HEK293 (cell line): ENCODE measurements at regions not wholly inside any gene's neighbourhood (a gene's known extent, or its start where the extent isn't known, plus 50 kb on each side); places are given as distances from the start of the nearest gene placed in this dataset.
A peak's percentile ranks its signal among the peaks of the same experiment; 100 is the strongest.

ENCODE experiments used
- CTCF ChIA-PET: fragments of 350-600 bp; formaldehyde crosslinking; extraction: SDS; loops from one replicate; lab custom pipeline; 2021; ENCODE audit warnings: antibody characterized with exemption; lab: Yijun Ruan, JAX
- POLR2A ChIA-PET: fragments of 300-600 bp; formaldehyde crosslinking; extraction: SDS; loops from one replicate; lab custom pipeline; 2020; ENCODE audit warnings: antibody characterized with exemption, inconsistent platforms; lab: Yijun Ruan, JAX
- H3K27ac ChIP-seq: fragments of 200-500 bp; sonication (Bioruptor generic); 2 replicates; pipeline ENCODE4 v1.5.1; 2014; ENCODE audit warnings: low read depth, low read length, control low read depth, inconsistent platforms; ENCODE audit errors: extremely low read depth
- H3K36me3 ChIP-seq, 2 experiments: fragments of 200-500 bp in 1 of 2; sonication (Bioruptor generic) in 1 of 2; 1 replicate in 1 of 2; 2 replicates in 1 of 2; pipeline ENCODE4 v1.5.1; 2014 to 2017; ENCODE audit warnings: inconsistent platforms in 2 of 2, low read length in 2 of 2; ENCODE audit not compliant: control insufficient read depth in 2 of 2, insufficient read depth in 1 of 2
- H3K4me1 ChIP-seq: fragments of 200-500 bp; sonication (Bioruptor generic); 2 replicates; pipeline ENCODE4 v1.5.1; 2014; ENCODE audit warnings: mild to moderate bottlenecking, low read length, inconsistent platforms; ENCODE audit not compliant: control insufficient read depth, insufficient read depth
- H3K4me3 ChIP-seq: 2 replicates; pipeline ENCODE4 v1.5.1; 2011; ENCODE audit warnings: low read depth, mild to moderate bottlenecking, control low read depth, low read length, moderate library complexity
- H3K9me3 ChIP-seq: fragments of 200-500 bp; sonication (Bioruptor generic); 2 replicates; pipeline ENCODE4 v1.5.1; 2014; ENCODE audit warnings: low read depth, low read length, inconsistent platforms; ENCODE audit not compliant: control insufficient read depth, insufficient read depth
- GLI2 ChIP-seq: fragments of 450-650 bp; formaldehyde crosslinking; IDR thresholded peaks from 2 replicates; pipeline ENCODE4; 2017; ENCODE audit warnings: missing biosample characterization, missing genetic modification characterization, low read depth, borderline replicate concordance
- HIC1 ChIP-seq: fragments of 450-650 bp; formaldehyde crosslinking; IDR thresholded peaks from 2 replicates; pipeline ENCODE4 v1.5.1; 2016; ENCODE audit warnings: missing biosample characterization, missing genetic modification characterization
- PRDM1 ChIP-seq: fragments of 450-650 bp; formaldehyde crosslinking; IDR thresholded peaks from 2 replicates; pipeline ENCODE4; 2016; ENCODE audit warnings: missing biosample characterization, missing genetic modification characterization
- SETDB1 ChIP-seq: IDR thresholded peaks from one replicate; pipeline ENCODE4 v1.6.1; 2017; ENCODE audit warnings: mild to moderate bottlenecking, low read length, moderate library complexity, mixed read lengths; ENCODE audit not compliant: insufficient read length
- SP7 ChIP-seq: fragments of 450-650 bp; formaldehyde crosslinking; IDR thresholded peaks from 2 replicates; pipeline ENCODE4 v1.5.1; 2016; ENCODE audit warnings: missing biosample characterization, missing genetic modification characterization
- WT1 ChIP-seq: fragments of 450-650 bp; formaldehyde crosslinking; IDR thresholded peaks from 2 replicates; pipeline ENCODE4 v1.5.1; 2016; ENCODE audit warnings: missing biosample characterization, missing genetic modification characterization
- ZBTB1 ChIP-seq: fragments of 450-650 bp; formaldehyde crosslinking; IDR thresholded peaks from 2 replicates; pipeline ENCODE4 v1.5.1; 2016; ENCODE audit warnings: missing biosample characterization, missing genetic modification characterization
- ZNF324 ChIP-seq: fragments of 450-650 bp; formaldehyde crosslinking; IDR thresholded peaks from 2 replicates; pipeline ENCODE4 v1.5.1; 2016; ENCODE audit warnings: missing biosample characterization, missing genetic modification characterization
- ZNF473 ChIP-seq: fragments of 450-650 bp; formaldehyde crosslinking; IDR thresholded peaks from 2 replicates; pipeline ENCODE4 v1.5.1; 2017; ENCODE audit warnings: missing biosample characterization, missing genetic modification characterization
- ZNF548 ChIP-seq: fragments of 450-650 bp; formaldehyde crosslinking; IDR thresholded peaks from 2 replicates; pipeline ENCODE4 v1.5.1; 2016; ENCODE audit warnings: missing biosample characterization, missing genetic modification characterization
- ZNF768 ChIP-seq: fragments of 450-650 bp; formaldehyde crosslinking; IDR thresholded peaks from 2 replicates; pipeline ENCODE4 v1.5.1; 2018; ENCODE audit warnings: missing biosample characterization, mild to moderate bottlenecking, missing genetic modification characterization
- ZSCAN16 ChIP-seq: fragments of 450-650 bp; formaldehyde crosslinking; IDR thresholded peaks from 2 replicates; pipeline ENCODE4 v1.5.1; 2016; ENCODE audit warnings: missing biosample characterization, missing genetic modification characterization
- TF ChIP-seq, protein P1 (sequence below): fragments of 450-650 bp; formaldehyde crosslinking; IDR thresholded peaks from 2 replicates; pipeline ENCODE4 v1.5.1; 2016; ENCODE audit warnings: missing biosample characterization, missing genetic modification characterization, borderline replicate concordance
- TF ChIP-seq, protein P2 (sequence below): fragments of 450-650 bp; formaldehyde crosslinking; IDR thresholded peaks from 2 replicates; pipeline ENCODE4 v1.5.1; 2016; ENCODE audit warnings: missing biosample characterization, missing genetic modification characterization

DNA sequence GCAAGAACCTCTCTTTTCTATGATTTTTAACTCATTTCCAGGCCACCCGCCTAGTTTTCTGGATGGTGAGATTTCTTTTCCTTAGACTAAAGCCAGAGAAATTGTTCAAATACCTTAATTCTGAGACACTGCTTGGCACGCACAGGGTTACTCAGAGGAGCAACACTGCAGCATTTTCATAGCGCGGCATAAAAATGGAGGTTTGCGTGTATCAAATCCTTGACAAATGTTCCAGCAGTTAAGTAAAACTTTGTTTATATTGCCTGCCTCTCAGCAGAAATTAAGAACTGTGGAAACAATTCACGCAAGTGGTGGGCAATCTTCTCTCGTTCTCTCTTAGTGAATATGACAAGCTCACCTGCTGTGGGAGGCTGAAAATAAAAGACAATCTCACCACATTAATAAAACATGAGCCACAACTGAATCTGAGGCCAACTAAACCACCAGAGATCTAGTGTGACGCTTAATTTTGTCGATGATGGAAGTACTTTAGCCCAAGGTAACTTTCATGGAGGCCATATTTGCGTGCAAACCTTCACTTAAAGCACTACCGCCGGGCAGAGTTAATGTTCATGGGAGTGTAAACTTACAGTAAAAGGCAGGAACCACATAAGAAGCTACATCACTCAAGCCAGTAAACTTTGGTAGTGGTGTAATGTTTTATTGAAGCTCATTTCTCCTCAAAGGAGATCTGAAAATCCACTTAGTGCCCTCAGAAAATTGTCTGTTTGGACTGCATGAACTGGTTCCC is 894.8 kb upstream of the EPHA5 start (continued):
- TF ChIP-seq, protein P1, sequence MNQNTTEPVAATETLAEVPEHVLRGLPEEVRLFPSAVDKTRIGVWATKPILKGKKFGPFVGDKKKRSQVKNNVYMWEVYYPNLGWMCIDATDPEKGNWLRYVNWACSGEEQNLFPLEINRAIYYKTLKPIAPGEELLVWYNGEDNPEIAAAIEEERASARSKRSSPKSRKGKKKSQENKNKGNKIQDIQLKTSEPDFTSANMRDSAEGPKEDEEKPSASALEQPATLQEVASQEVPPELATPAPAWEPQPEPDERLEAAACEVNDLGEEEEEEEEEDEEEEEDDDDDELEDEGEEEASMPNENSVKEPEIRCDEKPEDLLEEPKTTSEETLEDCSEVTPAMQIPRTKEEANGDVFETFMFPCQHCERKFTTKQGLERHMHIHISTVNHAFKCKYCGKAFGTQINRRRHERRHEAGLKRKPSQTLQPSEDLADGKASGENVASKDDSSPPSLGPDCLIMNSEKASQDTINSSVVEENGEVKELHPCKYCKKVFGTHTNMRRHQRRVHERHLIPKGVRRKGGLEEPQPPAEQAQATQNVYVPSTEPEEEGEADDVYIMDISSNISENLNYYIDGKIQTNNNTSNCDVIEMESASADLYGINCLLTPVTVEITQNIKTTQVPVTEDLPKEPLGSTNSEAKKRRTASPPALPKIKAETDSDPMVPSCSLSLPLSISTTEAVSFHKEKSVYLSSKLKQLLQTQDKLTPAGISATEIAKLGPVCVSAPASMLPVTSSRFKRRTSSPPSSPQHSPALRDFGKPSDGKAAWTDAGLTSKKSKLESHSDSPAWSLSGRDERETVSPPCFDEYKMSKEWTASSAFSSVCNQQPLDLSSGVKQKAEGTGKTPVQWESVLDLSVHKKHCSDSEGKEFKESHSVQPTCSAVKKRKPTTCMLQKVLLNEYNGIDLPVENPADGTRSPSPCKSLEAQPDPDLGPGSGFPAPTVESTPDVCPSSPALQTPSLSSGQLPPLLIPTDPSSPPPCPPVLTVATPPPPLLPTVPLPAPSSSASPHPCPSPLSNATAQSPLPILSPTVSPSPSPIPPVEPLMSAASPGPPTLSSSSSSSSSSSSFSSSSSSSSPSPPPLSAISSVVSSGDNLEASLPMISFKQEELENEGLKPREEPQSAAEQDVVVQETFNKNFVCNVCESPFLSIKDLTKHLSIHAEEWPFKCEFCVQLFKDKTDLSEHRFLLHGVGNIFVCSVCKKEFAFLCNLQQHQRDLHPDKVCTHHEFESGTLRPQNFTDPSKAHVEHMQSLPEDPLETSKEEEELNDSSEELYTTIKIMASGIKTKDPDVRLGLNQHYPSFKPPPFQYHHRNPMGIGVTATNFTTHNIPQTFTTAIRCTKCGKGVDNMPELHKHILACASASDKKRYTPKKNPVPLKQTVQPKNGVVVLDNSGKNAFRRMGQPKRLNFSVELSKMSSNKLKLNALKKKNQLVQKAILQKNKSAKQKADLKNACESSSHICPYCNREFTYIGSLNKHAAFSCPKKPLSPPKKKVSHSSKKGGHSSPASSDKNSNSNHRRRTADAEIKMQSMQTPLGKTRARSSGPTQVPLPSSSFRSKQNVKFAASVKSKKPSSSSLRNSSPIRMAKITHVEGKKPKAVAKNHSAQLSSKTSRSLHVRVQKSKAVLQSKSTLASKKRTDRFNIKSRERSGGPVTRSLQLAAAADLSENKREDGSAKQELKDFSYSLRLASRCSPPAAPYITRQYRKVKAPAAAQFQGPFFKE: no peak
- TF ChIP-seq SETDB1: no peak
- 0 out of 2 replicates have a peak, but pooled peaks have one; percentile 45 for TF ChIP-seq GLI2 (tag by site-specific recombination)
- 0 out of 2 replicates have a peak, but pooled peaks have one; percentile 5 for TF ChIP-seq PRDM1
- no peak for TF ChIP-seq ZSCAN16
- no peak for TF ChIP-seq ZNF473 (tag by site-specific recombination)
- TF ChIP-seq SP7: peak; percentile 97
- no peak for TF ChIP-seq ZNF768 (tag by site-specific recombination)
- peak; percentile 55; the same call in 1 of the 2 replicates for TF ChIP-seq HIC1 (tag by site-specific recombination)
- TF ChIP-seq ZNF324 (tag by site-specific recombination): no peak
- TF ChIP-seq WT1 (tag by site-specific recombination): peak; percentile 98
- no peak for TF ChIP-seq ZBTB1 (tag by site-specific recombination)
- TF ChIP-seq ZNF548 (tag by site-specific recombination): no peak

- Histone ChIP-seq H3K4me1 (no peaks in the 10 kb centered on the region), H3K9me3 (no peaks in the 10 kb centered on the region), H3K36me3 (no peaks in the 10 kb centered on the region), H3K27ac (no peak overlapping the region), H3K4me3 (no peak overlapping the region)
- ChIA-PET POLR2A (no interaction called here), CTCF (no interaction called here)
- TF ChIP-seq, protein P2, sequence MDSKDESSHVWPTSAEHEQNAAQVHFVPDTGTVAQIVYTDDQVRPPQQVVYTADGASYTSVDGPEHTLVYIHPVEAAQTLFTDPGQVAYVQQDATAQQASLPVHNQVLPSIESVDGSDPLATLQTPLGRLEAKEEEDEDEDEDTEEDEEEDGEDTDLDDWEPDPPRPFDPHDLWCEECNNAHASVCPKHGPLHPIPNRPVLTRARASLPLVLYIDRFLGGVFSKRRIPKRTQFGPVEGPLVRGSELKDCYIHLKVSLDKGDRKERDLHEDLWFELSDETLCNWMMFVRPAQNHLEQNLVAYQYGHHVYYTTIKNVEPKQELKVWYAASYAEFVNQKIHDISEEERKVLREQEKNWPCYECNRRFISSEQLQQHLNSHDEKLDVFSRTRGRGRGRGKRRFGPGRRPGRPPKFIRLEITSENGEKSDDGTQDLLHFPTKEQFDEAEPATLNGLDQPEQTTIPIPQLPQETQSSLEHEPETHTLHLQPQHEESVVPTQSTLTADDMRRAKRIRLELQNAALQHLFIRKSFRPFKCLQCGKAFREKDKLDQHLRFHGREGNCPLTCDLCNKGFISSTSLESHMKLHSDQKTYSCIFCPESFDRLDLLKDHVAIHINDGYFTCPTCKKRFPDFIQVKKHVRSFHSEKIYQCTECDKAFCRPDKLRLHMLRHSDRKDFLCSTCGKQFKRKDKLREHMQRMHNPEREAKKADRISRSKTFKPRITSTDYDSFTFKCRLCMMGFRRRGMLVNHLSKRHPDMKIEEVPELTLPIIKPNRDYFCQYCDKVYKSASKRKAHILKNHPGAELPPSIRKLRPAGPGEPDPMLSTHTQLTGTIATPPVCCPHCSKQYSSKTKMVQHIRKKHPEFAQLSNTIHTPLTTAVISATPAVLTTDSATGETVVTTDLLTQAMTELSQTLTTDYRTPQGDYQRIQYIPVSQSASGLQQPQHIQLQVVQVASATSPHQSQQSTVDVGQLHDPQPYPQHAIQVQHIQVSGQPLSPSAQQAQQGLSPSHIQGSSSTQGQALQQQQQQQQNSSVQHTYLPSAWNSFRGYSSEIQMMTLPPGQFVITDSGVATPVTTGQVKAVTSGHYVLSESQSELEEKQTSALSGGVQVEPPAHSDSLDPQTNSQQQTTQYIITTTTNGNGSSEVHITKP (tag by site-specific recombination): peak; percentile 97
- TF ChIP-seq HIC1 (tag by site-specific recombination): no peak
Observed at GRCh38 chr4:66562276-66562806, 892.1 kb upstream of the EPHA5 start.
